Trophoblast cell (in vitro differentiated cells and primary cell): ENCODE measurements at regions not wholly inside any gene's neighbourhood (a gene's known extent, or its start where the extent isn't known, plus 50 kb on each side); places are given as distances from the start of the nearest gene placed in this dataset.
A peak's percentile ranks its signal among the peaks of the same experiment; 100 is the strongest.

ENCODE experiments used
- DNase-seq, 2 donors: peaks; one replicate each; pipeline ENCODE4 v3.0.0-alpha.2; 2016
- H2AFZ ChIP-seq: 2 replicates; pipeline ENCODE4 v1.6.1; 2013; ENCODE audit warnings: low read length, moderate library complexity, mild to moderate bottlenecking; ENCODE audit not compliant: insufficient read depth, poor library complexity
- H2AK5ac ChIP-seq: 2 replicates; pipeline ENCODE4 v1.6.1; 2013; ENCODE audit warnings: mild to moderate bottlenecking, low read length
- H2BK120ac ChIP-seq: 2 replicates; pipeline ENCODE4 v1.6.1; 2013; ENCODE audit warnings: low read length, mild to moderate bottlenecking, moderate library complexity; ENCODE audit not compliant: insufficient read depth, poor library complexity
- H2BK12ac ChIP-seq: 2 replicates; pipeline ENCODE4 v1.6.1; 2013; ENCODE audit warnings: mild to moderate bottlenecking, low read length, moderate library complexity
- H2BK5ac ChIP-seq: 2 replicates; pipeline ENCODE4 v1.6.1; 2013; ENCODE audit warnings: low read length, low read depth, moderate library complexity, mild to moderate bottlenecking; ENCODE audit not compliant: poor library complexity
- H3K14ac ChIP-seq: 2 replicates; pipeline ENCODE4 v1.6.1; 2013; ENCODE audit warnings: mild to moderate bottlenecking, low read length
- H3K18ac ChIP-seq: 2 replicates; pipeline ENCODE4 v1.6.1; 2013; ENCODE audit warnings: mild to moderate bottlenecking, low read length
- H3K23ac ChIP-seq: 2 replicates; pipeline ENCODE4 v1.6.1; 2013; ENCODE audit warnings: low read length
- H3K27ac ChIP-seq: 2 replicates; pipeline ENCODE4 v1.5.1; 2013; ENCODE audit warnings: low read depth, mild to moderate bottlenecking, inconsistent platforms, low read length, moderate library complexity
- H3K27me3 ChIP-seq: 2 replicates; pipeline ENCODE4 v1.6.1; 2013; ENCODE audit warnings: inconsistent platforms, mild to moderate bottlenecking, low read length, moderate library complexity; ENCODE audit not compliant: insufficient read depth
- H3K36me3 ChIP-seq, 2 experiments: 1 replicate in 1 of 2; 2 replicates in 1 of 2; pipeline ENCODE4 v1.6.1; 2013; ENCODE audit warnings: low read length in 2 of 2, mild to moderate bottlenecking in 2 of 2, moderate library complexity in 1 of 2; ENCODE audit not compliant: insufficient read depth in 2 of 2, control insufficient read depth in 1 of 2
- H3K4ac ChIP-seq: 2 replicates; pipeline ENCODE4 v1.6.1; 2013; ENCODE audit warnings: low read depth, mild to moderate bottlenecking, low read length, moderate library complexity
- H3K4me1 ChIP-seq, 2 experiments: 1 replicate in 1 of 2; 2 replicates in 1 of 2; pipeline ENCODE4 v1.6.1; 2013; ENCODE audit warnings: low read length in 2 of 2, mild to moderate bottlenecking in 2 of 2, moderate library complexity in 1 of 2; ENCODE audit not compliant: insufficient read depth in 2 of 2, control insufficient read depth in 1 of 2
- H3K4me2 ChIP-seq: 2 replicates; pipeline ENCODE4 v1.6.1; 2013; ENCODE audit warnings: inconsistent platforms, mild to moderate bottlenecking, low read length, moderate library complexity
- H3K4me3 ChIP-seq: 2 replicates; pipeline ENCODE4 v1.5.1; 2013; ENCODE audit warnings: mild to moderate bottlenecking, low read depth, low read length, inconsistent platforms
- H3K79me1 ChIP-seq: one replicate; pipeline ENCODE4 v1.6.1; 2013; ENCODE audit warnings: low read length
- H3K79me2 ChIP-seq: 2 replicates; pipeline ENCODE4 v1.6.1; 2013; ENCODE audit warnings: low read length, mild to moderate bottlenecking; ENCODE audit not compliant: control insufficient read depth, insufficient read depth, poor library complexity
- H3K9ac ChIP-seq: 2 replicates; pipeline ENCODE4 v1.6.1; 2013; ENCODE audit warnings: mild to moderate bottlenecking, low read length
- H3K9me3 ChIP-seq: 2 replicates; pipeline ENCODE4 v1.6.1; 2013; ENCODE audit warnings: low read depth, mild to moderate bottlenecking, control low read depth, inconsistent platforms, low read length; ENCODE audit not compliant: insufficient read depth
- H4K12ac ChIP-seq: 2 replicates; pipeline ENCODE4 v1.6.1; 2013; ENCODE audit warnings: low read depth, mild to moderate bottlenecking, low read length, moderate library complexity
- H4K8ac ChIP-seq: 2 replicates; pipeline ENCODE4 v1.6.1; 2013; ENCODE audit warnings: low read depth, mild to moderate bottlenecking, low read length, moderate library complexity
- H4K91ac ChIP-seq: one replicate; pipeline ENCODE4 v1.6.1; 2013; ENCODE audit warnings: low read depth, mild to moderate bottlenecking, low read length, moderate library complexity
- WGBS: extraction: QIAGEN DNeasy Blood & Tissue Kit; methylation state at CpG from one replicate; pipeline ENCODE4 v1.1.7; 2013; ENCODE audit warnings: missing lambda C conversion rate; ENCODE audit not compliant: insufficient read length, insufficient coverage; ENCODE audit errors: extremely low coverage; 5-methylcytosine and 5-hydroxymethylcytosine counted together

DNA sequence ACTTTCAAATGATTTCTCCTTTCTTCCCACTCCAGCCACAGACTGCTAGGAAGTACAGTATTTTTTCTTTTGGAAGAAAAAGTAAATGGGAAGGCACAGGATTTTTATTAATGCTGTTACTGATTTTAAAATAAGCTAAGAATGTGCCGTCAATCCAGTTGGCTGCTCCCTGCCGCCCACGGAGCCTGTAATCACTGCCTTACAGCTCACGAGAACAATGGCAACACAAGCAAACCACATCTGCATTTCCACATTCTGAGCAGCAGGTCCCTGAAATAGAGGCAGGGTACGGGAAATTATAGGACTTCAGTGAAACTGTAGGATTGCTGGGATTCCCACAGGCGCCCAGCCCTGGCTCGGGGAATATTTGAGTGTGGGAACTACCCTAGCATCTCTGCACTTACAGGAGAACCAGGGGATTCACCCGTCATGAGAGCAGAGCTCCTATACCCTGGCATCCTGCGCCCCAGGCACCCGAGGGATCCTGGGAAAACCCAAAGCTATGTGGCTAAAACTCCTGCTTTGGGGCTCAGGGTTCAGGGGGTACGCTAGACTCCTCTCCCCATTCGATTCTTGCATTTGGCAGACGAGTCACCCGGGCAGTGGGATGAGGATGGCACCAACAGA is 72.9 kb upstream of the TNS3 start:
- no peak overlapping the region for H4K12ac ChIP-seq
- H3K4me2 ChIP-seq, result no peak overlapping the region
- peak overlapping the region; percentile 72 for H2BK12ac ChIP-seq
- H3K9ac ChIP-seq, result no peak overlapping the region
- no peak overlapping the region for H3K23ac ChIP-seq
- no peak overlapping the region for H3K4ac ChIP-seq
- no peak for DNase-seq
- H3K14ac ChIP-seq, result no peak overlapping the region
- H2AK5ac ChIP-seq, result no peak overlapping the region
- no peak overlapping the region for H2BK120ac ChIP-seq
- H3K27me3 ChIP-seq, result no peaks in the 10 kb centered on the region
- no peak overlapping the region for H2AFZ ChIP-seq
- no peak overlapping the region for H4K91ac ChIP-seq
- H3K4me3 ChIP-seq, result no peak overlapping the region
- H3K79me2 ChIP-seq, result no peaks in the 10 kb centered on the region
- peaks cover 0 to 5% of the 10 kb centered on the region in 2 experiments for H3K4me1 ChIP-seq
- H2BK5ac ChIP-seq, result no peak overlapping the region
- H3K36me3 ChIP-seq, result no peaks in the 10 kb centered on the region
- H4K8ac ChIP-seq, result no peak overlapping the region
- H3K79me1 ChIP-seq, result no peaks in the 10 kb centered on the region
- WGBS, result no CpG with 5 or more reads among the region's 14 CpGs
- H3K9me3 ChIP-seq, result no peaks in the 10 kb centered on the region
- H3K18ac ChIP-seq, result no peak overlapping the region
- no peak overlapping the region for H3K27ac ChIP-seq

DNA sequence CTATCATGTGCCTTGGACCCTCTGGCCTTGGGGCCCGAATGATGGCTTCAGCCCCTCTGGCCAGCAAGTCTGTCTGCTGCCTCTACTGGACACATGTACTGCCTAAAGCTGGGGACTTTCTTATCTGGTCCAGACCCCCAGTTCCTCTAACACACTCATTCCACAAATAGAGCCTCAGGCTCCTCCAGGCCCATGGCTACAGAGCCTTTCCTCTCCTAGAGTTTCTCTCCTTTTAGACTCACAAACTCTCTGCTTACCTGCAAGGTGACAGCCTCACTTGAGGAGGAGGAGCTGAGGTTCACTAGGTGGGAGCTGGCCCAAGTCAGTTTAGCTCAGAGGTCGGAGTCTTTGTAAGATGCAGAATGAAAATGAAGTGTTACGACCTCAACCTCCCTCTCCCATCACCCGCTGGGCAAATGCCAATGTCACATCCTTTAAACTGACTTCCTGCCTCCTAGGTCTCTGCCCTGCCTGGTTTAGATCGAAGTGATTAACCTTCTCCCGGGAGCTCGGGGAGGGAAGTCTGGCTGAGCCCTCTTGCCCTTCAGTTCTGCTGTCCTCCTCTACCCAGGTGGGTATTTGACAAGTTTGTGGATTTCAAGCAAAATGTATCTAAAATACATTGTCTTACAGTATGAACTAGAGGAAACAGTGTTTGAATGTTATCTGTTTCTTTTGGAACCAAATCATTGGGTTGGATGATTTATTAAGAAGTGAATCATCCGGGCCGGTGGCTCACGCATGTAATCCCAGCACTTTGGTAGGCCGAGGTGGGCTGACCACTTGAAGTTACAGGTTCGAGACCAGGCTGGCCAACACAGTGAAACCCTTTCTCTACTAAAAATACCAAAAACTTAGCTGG is 71.9 kb upstream of the TNS3 start:
- no peak overlapping the region for H3K4me3 ChIP-seq
- H3K9ac ChIP-seq, result no peak overlapping the region
- H2AK5ac ChIP-seq, result no peak overlapping the region
- no peak overlapping the region for H2BK120ac ChIP-seq
- H2BK12ac ChIP-seq, result no peak overlapping the region
- H4K91ac ChIP-seq, result no peak overlapping the region
- H3K79me2 ChIP-seq, result no peaks in the 10 kb centered on the region
- H2BK5ac ChIP-seq, result no peak overlapping the region
- no peak overlapping the region for H4K12ac ChIP-seq
- H3K4me2 ChIP-seq, result no peak overlapping the region
- H3K18ac ChIP-seq, result no peak overlapping the region
- H3K27me3 ChIP-seq, result no peaks in the 10 kb centered on the region
- no peak overlapping the region for H3K23ac ChIP-seq
- H3K79me1 ChIP-seq, result no peaks in the 10 kb centered on the region
- no peak for DNase-seq
- WGBS, result no CpG with 5 or more reads among the region's 12 CpGs
- no peak overlapping the region for H3K27ac ChIP-seq
- H3K4me1 ChIP-seq, result peaks cover 0 to 5% of the 10 kb centered on the region in 2 experiments
- H3K4ac ChIP-seq, result no peak overlapping the region
- H4K8ac ChIP-seq, result no peak overlapping the region
- H2AFZ ChIP-seq, result no peak overlapping the region
- no peak overlapping the region for H3K14ac ChIP-seq
- H3K36me3 ChIP-seq, result no peaks in the 10 kb centered on the region
- no peaks in the 10 kb centered on the region for H3K9me3 ChIP-seq

DNA sequence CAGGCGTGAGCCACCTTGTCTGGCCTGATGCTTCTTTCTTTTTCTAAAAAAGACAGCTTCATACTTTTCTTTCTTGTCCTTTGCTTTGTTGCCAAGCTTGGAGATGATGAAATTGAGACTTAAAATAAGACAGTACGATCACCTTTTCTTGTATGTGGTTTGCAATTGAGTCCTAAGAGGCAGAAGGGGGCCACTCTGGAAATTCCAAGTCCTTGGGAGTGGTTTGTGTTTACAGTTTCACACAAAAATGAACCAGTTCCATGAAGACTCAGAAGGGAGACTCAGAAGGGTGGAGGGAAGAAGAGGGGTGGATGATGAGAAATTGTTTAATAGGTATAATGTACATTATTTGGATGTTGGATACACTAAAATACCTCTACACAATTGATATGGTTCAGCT is 70.7 kb upstream of the TNS3 start:
- Histone ChIP-seq H3K4ac (no peak overlapping the region), H3K36me3 (no peaks in the 10 kb centered on the region)
- no CpG with 5 or more reads among the region's 2 CpGs for WGBS

DNA sequence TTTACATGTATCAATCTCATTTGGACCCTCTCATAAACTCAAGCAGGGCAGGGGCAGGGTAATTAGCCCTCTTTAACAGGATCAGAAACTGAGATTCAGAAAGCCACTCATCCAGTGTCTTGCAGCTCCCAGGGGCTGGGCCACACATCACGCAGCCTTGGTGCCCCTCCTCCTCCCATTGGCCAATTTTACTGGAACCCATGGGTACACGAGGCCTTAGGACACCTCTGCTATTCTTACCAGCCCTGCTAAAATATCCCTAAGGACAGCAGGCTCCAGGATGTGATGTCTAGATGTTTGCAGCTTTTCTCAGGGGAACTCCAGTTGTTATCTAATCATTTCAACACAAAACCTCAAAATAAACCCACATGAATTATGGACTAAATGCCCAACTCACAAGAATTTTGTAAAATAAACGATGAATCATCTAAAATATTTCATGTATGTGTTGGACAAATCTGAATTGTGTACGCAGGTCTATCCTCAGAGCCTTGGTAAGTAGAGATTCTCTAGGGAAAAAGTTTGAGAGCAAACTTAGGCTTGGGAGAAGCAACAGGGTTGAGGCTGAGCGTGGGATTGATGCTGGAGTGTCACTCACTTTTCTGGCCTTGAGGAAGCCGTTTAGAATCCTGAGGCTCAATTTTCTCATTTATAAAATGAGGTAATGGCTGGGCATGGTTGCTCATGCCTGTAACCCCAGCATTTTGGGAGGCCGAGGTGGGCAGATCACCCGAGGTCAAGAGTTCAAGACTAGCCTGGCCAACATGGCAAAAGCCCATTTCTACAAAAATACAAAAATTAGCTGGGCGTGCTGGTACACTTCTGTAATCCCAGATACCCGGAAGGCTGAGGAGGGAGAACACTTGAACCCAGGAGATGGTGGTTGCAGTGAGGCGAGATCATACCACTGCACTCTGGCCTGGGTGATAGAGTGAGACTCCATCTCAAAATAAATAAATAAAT is 69.7 kb upstream of the TNS3 start:
- H3K27ac ChIP-seq, result no peak overlapping the region
- no peak overlapping the region for H3K23ac ChIP-seq
- peak overlapping the region; percentile 50 for H2BK12ac ChIP-seq
- no peak overlapping the region for H3K4me2 ChIP-seq
- H4K91ac ChIP-seq, result no peak overlapping the region
- H3K4me1 ChIP-seq, result peaks cover 7 to 13% of the 10 kb centered on the region in 2 experiments
- H2AFZ ChIP-seq, result no peak overlapping the region
- peak overlapping the region; percentile 66 for H2AK5ac ChIP-seq
- H3K79me1 ChIP-seq, result no peaks in the 10 kb centered on the region
- no peak overlapping the region for H4K8ac ChIP-seq
- no peak overlapping the region for H2BK5ac ChIP-seq
- no peak for DNase-seq
- H3K27me3 ChIP-seq, result no peaks in the 10 kb centered on the region
- no peaks in the 10 kb centered on the region for H3K36me3 ChIP-seq
- WGBS, result no CpG with 5 or more reads among the region's 11 CpGs
- H2BK120ac ChIP-seq, result no peak overlapping the region
- no peak overlapping the region for H4K12ac ChIP-seq
- no peaks in the 10 kb centered on the region for H3K79me2 ChIP-seq
- H3K14ac ChIP-seq, result no peak overlapping the region
- no peak overlapping the region for H3K4ac ChIP-seq
- H3K9me3 ChIP-seq, result no peaks in the 10 kb centered on the region
- H3K18ac ChIP-seq, result no peak overlapping the region
- H3K4me3 ChIP-seq, result no peak overlapping the region
- H3K9ac ChIP-seq, result no peak overlapping the region

More for the DNA sequence above, 70.7 kb upstream of the TNS3 start:
- Histone ChIP-seq H3K4me1 (peaks cover 1 to 6% of the 10 kb centered on the region in 2 experiments), H2BK5ac (no peak overlapping the region), H3K9me3 (no peaks in the 10 kb centered on the region), H3K79me2 (no peaks in the 10 kb centered on the region), H4K8ac (no peak overlapping the region), H3K14ac (no peak overlapping the region), H4K12ac (no peak overlapping the region), H2BK120ac (no peak overlapping the region), H3K4me3 (no peak overlapping the region), H3K23ac (no peak overlapping the region), H2AK5ac (no peak overlapping the region), H3K9ac (no peak overlapping the region), H3K27ac (no peak overlapping the region), H2AFZ (no peak overlapping the region), H3K18ac (no peak overlapping the region), H3K79me1 (no peaks in the 10 kb centered on the region), H3K27me3 (no peaks in the 10 kb centered on the region), H2BK12ac (peak overlapping the region; percentile 82), H4K91ac (no peak overlapping the region), H3K4me2 (no peak overlapping the region)
- no peak for DNase-seq
